PC-9 (cell line): ENCODE measurements at regions not wholly inside any gene's neighbourhood (a gene's known extent, or its start where the extent isn't known, plus 50 kb on each side); places are given as distances from the start of the nearest gene placed in this dataset.

Source experiments
- BruUV-seq: library from RNA; stranded (reverse); fragments of 400-500 nt; replicated peaks from 2 replicates; lab custom pipeline; 2021; lab: Mats Ljungman, UMichigan
- CTCF ChIA-PET: fragments of 300-600 bp; sonication (Branson Sonifier 250); formaldehyde crosslinking; loops from one replicate; lab custom pipeline; 2022; ENCODE audit warnings: antibody characterized with exemption; lab: Charles Lee
- POLR2A ChIA-PET: fragments of 300-600 bp; sonication (Branson Sonifier 250); formaldehyde crosslinking; loops from one replicate; lab custom pipeline; 2022; ENCODE audit warnings: antibody characterized with exemption; ENCODE audit not compliant: unreplicated experiment; lab: Charles Lee
- DNase-seq, 2 experiments: peaks; one replicate each; pipeline versions ENCODE4 v3.0.0 to v3.0.0-alpha.2; 2015 to 2022; ENCODE audit warnings: mixed read lengths in 1 of 2
- H2AFZ ChIP-seq: fragments of 200-600 bp; sonication (generic); 2 replicates; pipeline ENCODE4 v1.8.1; 2017; ENCODE audit warnings: antibody characterized with exemption
- H3F3A ChIP-seq: fragments of 200-600 bp; sonication (generic); 2 replicates; pipeline ENCODE4 v1.8.1; 2017; ENCODE audit warnings: antibody characterized with exemption, mild to moderate bottlenecking, low read depth; ENCODE audit not compliant: insufficient read depth
- H3K27ac ChIP-seq: fragments of 200-600 bp; sonication (generic); 2 replicates; pipeline ENCODE4 v1.6.1; 2016; ENCODE audit warnings: mixed run types
- H3K27me3 ChIP-seq: fragments of 200-600 bp; sonication (generic); 2 replicates; pipeline ENCODE4 v1.6.1; 2016; ENCODE audit warnings: low read depth, mixed run types; ENCODE audit not compliant: insufficient read depth
- H3K36me3 ChIP-seq: fragments of 200-600 bp; sonication (generic); 2 replicates; pipeline ENCODE4 v1.6.1; 2016; ENCODE audit warnings: low read depth, mixed run types
- H3K4me1 ChIP-seq: fragments of 200-600 bp; sonication (generic); replicated peaks from 2 replicates; pipeline ENCODE4 v1.6.1; 2016; ENCODE audit warnings: mixed run types; ENCODE audit not compliant: insufficient read depth
- H3K4me2 ChIP-seq: fragments of 200-600 bp; sonication (generic); 2 replicates; pipeline ENCODE4 v1.6.1; 2017; ENCODE audit warnings: mixed run types
- H3K4me3 ChIP-seq: fragments of 200-600 bp; sonication (generic); 2 replicates; pipeline ENCODE4 v1.6.1; 2016; ENCODE audit warnings: mixed run types
- H3K79me2 ChIP-seq: fragments of 200-600 bp; sonication (generic); 2 replicates; pipeline ENCODE4 v1.6.1; 2017; ENCODE audit warnings: low read depth, mixed run types
- H3K9me2 ChIP-seq: fragments of 200-600 bp; sonication (generic); 2 replicates; pipeline ENCODE4 v1.8.1; 2017; ENCODE audit warnings: mild to moderate bottlenecking; ENCODE audit not compliant: insufficient read depth
- H3K9me3 ChIP-seq: fragments of 200-600 bp; sonication (generic); 2 replicates; pipeline ENCODE4 v1.8.1; 2016; ENCODE audit warnings: low read depth; ENCODE audit not compliant: insufficient read depth
- H4K20me1 ChIP-seq: fragments of 200-600 bp; sonication (generic); 2 replicates; pipeline ENCODE4 v1.8.1; 2017; ENCODE audit not compliant: insufficient read depth
- EZH2 ChIP-seq: fragments of 200-600 bp; sonication (generic); IDR thresholded peaks from 2 replicates; pipeline ENCODE4 v1.8.0; 2017; ENCODE audit warnings: antibody characterized with exemption, low read depth
- intact Hi-C: fragments of 100-400 bp; cut with micrococcal nuclease; formaldehyde crosslinking; loops from one replicate; pipeline ENCODE4 v1.10.0; 2022; ENCODE audit not compliant: unreplicated experiment
- TF ChIP-seq, protein P1 (sequence below): fragments of 200-600 bp; sonication (generic); conservative IDR thresholded peaks from 2 replicates; pipeline ENCODE4 v1.6.1; 2017; ENCODE audit warnings: mixed run types, antibody characterized with exemption, mild to moderate bottlenecking, moderate library complexity

DNA sequence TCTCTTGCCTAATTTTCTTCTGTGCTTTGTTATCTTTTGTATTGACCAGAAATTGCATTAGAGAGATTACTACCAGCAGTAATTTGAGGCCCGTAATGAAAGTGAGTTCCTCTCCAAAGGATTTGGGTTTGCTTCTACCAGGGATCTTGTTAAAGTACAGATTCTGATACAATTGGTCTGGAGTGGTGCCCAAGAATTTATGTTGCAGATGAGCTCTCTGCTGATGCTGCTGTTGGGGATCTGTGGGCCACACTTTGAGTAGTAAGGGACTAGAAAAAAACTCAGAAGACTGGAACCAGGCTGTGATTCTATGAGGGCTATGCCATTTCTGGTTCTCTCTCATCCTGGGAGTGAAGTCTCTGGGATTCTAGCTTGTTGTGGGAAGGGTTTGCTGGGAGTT lies 192.2 kb downstream of the SEC61B start:
- TF ChIP-seq EZH2: no peak
- TF ChIP-seq, protein P1, sequence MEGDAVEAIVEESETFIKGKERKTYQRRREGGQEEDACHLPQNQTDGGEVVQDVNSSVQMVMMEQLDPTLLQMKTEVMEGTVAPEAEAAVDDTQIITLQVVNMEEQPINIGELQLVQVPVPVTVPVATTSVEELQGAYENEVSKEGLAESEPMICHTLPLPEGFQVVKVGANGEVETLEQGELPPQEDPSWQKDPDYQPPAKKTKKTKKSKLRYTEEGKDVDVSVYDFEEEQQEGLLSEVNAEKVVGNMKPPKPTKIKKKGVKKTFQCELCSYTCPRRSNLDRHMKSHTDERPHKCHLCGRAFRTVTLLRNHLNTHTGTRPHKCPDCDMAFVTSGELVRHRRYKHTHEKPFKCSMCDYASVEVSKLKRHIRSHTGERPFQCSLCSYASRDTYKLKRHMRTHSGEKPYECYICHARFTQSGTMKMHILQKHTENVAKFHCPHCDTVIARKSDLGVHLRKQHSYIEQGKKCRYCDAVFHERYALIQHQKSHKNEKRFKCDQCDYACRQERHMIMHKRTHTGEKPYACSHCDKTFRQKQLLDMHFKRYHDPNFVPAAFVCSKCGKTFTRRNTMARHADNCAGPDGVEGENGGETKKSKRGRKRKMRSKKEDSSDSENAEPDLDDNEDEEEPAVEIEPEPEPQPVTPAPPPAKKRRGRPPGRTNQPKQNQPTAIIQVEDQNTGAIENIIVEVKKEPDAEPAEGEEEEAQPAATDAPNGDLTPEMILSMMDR: no peak
- H2AFZ ChIP-seq: no peak overlapping the region
- peaks cover 15% of the 10 kb centered on the region for H3K4me1 ChIP-seq
- H3K4me2 ChIP-seq: no peak overlapping the region
- H3K4me3 ChIP-seq: no peak overlapping the region
- BruUV-seq: no TSS peak
- ChIA-PET POLR2A (no interaction called here), CTCF (no interaction called here)
- DNase-seq: no peak
- no peaks in the 10 kb centered on the region for H3K79me2 ChIP-seq
- H3K36me3 ChIP-seq: no peaks in the 10 kb centered on the region
- H3K27ac ChIP-seq: no peak overlapping the region
- H3K9me2 ChIP-seq: no peaks in the 10 kb centered on the region
- H3F3A ChIP-seq: 0 out of 2 replicates have a peak, but pooled peaks cover 5% of the 10 kb centered on the region
- H3K27me3 ChIP-seq: no peaks in the 10 kb centered on the region
- intact Hi-C loops: no loop called here
- H3K9me3 ChIP-seq: no peaks in the 10 kb centered on the region
- H4K20me1 ChIP-seq: no peaks in the 10 kb centered on the region

DNA sequence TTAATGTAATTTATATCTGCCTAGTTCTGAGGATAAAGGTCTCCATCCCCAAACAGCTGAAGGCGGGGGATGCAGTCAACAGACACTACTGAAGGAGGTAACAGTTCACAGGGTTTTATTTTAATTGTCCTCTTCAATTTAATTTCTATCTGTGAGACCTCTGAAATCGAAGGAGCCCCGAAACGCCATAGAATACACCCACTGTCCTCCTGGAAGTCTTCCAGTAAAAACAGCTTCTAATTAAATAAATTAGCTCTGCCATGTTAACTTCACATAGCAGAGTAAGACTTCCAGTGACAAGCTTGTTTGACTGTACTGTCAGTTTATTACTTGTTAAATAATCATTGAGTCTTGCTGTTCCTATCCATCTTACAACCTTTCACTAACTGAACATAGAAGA lies 193.5 kb downstream of the SEC61B start:
- Histone ChIP-seq H3K4me1 (peaks cover 15% of the 10 kb centered on the region), H4K20me1 (no peaks in the 10 kb centered on the region), H3K27me3 (no peaks in the 10 kb centered on the region), H3K4me3 (no peak overlapping the region), H3K4me2 (no peak overlapping the region), H3K36me3 (no peaks in the 10 kb centered on the region), H3F3A (0 out of 2 replicates have a peak, but pooled peaks cover 5% of the 10 kb centered on the region), H3K79me2 (no peaks in the 10 kb centered on the region), H3K9me3 (no peaks in the 10 kb centered on the region), H2AFZ (no peak overlapping the region), H3K9me2 (no peaks in the 10 kb centered on the region), H3K27ac (no peak overlapping the region)
- DNase-seq: no peak
- ChIA-PET POLR2A (interaction anchor here (1.0 kb wide), 1 partner anchor 1499 kb away, joined by 8 read pairs; no protein-coding TSS in a partner anchor), CTCF (no interaction called here)
- intact Hi-C loops: no loop called here
- TF ChIP-seq, protein P1: no peak
- TF ChIP-seq EZH2: no peak
- BruUV-seq: no TSS peak

DNA sequence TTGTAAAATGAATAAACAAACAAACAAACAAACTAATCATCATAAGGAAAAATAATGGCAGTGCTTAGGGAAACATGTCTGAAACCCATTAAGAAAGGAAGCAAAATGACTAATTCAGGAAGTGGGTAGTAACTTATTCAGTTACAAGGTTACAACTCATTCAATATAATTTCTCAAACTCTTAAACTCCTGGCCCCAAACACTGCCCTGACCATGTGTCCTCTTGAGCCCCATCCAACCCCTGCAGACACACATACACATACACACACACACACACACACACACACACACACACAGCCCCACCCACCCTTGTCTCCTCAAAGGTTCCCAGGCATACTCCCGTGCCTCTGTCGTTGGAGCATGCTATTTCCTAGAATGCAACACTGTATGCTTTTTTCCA lies 193.9 kb downstream of the SEC61B start:
- CTCF ChIA-PET: no interaction called here

More for the DNA sequence above, 193.9 kb downstream of the SEC61B start:
- H3K79me2 ChIP-seq: no peaks in the 10 kb centered on the region
- POLR2A ChIA-PET: interaction anchor here (1.0 kb wide), 1 partner anchor 1498 kb away, joined by 8 read pairs; no protein-coding TSS in a partner anchor
- H3K4me1 ChIP-seq: peaks cover 12% of the 10 kb centered on the region
- intact Hi-C loops: no loop called here
- H3F3A ChIP-seq: 0 out of 2 replicates have a peak, but pooled peaks cover 1% of the 10 kb centered on the region
- no peaks in the 10 kb centered on the region for H3K36me3 ChIP-seq
- H3K27ac ChIP-seq: no peak overlapping the region
- no peak overlapping the region for H3K4me3 ChIP-seq
- no peak for TF ChIP-seq EZH2
- TF ChIP-seq, protein P1: no peak
- H3K4me2 ChIP-seq: no peak overlapping the region
- DNase-seq: no peak
- no peaks in the 10 kb centered on the region for H3K27me3 ChIP-seq
- H4K20me1 ChIP-seq: no peaks in the 10 kb centered on the region
- no peak overlapping the region for H2AFZ ChIP-seq
- no peaks in the 10 kb centered on the region for H3K9me2 ChIP-seq
- no TSS peak for BruUV-seq
- H3K9me3 ChIP-seq: no peaks in the 10 kb centered on the region
